CD8-positive, alpha-beta memory T cell (primary cell): ENCODE measurements at regions not wholly inside any gene's neighbourhood (a gene's known extent, or its start where the extent isn't known, plus 50 kb on each side); places are given as distances from the start of the nearest gene placed in this dataset.

Experiments used
- CTCF ChIA-PET: fragments of 350-600 bp; sonication (Branson Sonifier 250); formaldehyde crosslinking; loops from one replicate; lab custom pipeline; 2021; ENCODE audit warnings: antibody characterized with exemption; lab: Charles Lee
- POLR2A ChIA-PET: fragments of 350-600 bp; sonication (Branson Sonifier 250); formaldehyde crosslinking; loops from one replicate; lab custom pipeline; 2021; ENCODE audit warnings: antibody characterized with exemption; lab: Charles Lee
- DNase-seq, 5 donors: peaks; one replicate each; pipeline versions ENCODE4 v3.0.0 to v3.0.0-alpha.2; 2020 to 2022; ENCODE audit warnings: mixed read lengths in 1 of 5
- H3K27ac ChIP-seq: one replicate; pipeline ENCODE4 v1.7.0; 2013; ENCODE audit warnings: low read depth, mild to moderate bottlenecking, low read length, moderate library complexity
- H3K27me3 ChIP-seq: 2 replicates; pipeline ENCODE4 v1.7.0; 2013; ENCODE audit warnings: low read length, mild to moderate bottlenecking; ENCODE audit not compliant: insufficient read depth, poor library complexity, severe bottlenecking
- H3K36me3 ChIP-seq: 2 replicates; pipeline ENCODE4 v1.7.0; 2013; ENCODE audit warnings: mild to moderate bottlenecking, low read length, moderate library complexity; ENCODE audit not compliant: insufficient read depth
- H3K4me1 ChIP-seq: 2 replicates; pipeline ENCODE4 v1.7.0; 2013; ENCODE audit warnings: mild to moderate bottlenecking, low read length, moderate library complexity; ENCODE audit not compliant: insufficient read depth
- H3K4me3 ChIP-seq: 2 replicates; pipeline ENCODE4 v1.7.0; 2013; ENCODE audit warnings: mild to moderate bottlenecking, low read length
- H3K9me3 ChIP-seq: 2 replicates; pipeline ENCODE4 v1.7.0; 2013; ENCODE audit warnings: mild to moderate bottlenecking, low read length
- H3K27ac Mint-ChIP-seq, 8 donors: one replicate each; pipeline ENCODE4 v1.8.0; 2020 to 2021; ENCODE audit warnings: mixed read lengths in 8 of 8, mild to moderate bottlenecking in 6 of 8, inconsistent platforms in 3 of 8, moderate library complexity in 3 of 8
- H3K27me3 Mint-ChIP-seq, 2 donors: one replicate each; pipeline ENCODE4 v1.8.0; 2020 to 2021; ENCODE audit warnings: mixed read lengths in 2 of 2, mild to moderate bottlenecking in 1 of 2, moderate library complexity in 1 of 2
- H3K36me3 Mint-ChIP-seq, 3 donors: one replicate each; pipeline ENCODE4 v1.8.0; 2020 to 2021; ENCODE audit warnings: mixed read lengths in 3 of 3, inconsistent platforms in 1 of 3, mild to moderate bottlenecking in 1 of 3
- H3K4me1 Mint-ChIP-seq, 3 donors: one replicate each; pipeline ENCODE4 v1.8.0; 2020 to 2021; ENCODE audit warnings: mixed read lengths in 3 of 3, inconsistent platforms in 1 of 3, mild to moderate bottlenecking in 1 of 3
- H3K4me3 Mint-ChIP-seq, 7 donors: one replicate each; pipeline ENCODE4 v1.8.0; 2020 to 2021; ENCODE audit warnings: mixed read lengths in 7 of 7, mild to moderate bottlenecking in 6 of 7, moderate library complexity in 4 of 7, inconsistent platforms in 2 of 7
- H3K9me3 Mint-ChIP-seq, 5 donors: one replicate each; pipeline ENCODE4 v1.8.0; 2020 to 2022; ENCODE audit warnings: mixed read lengths in 5 of 5, mild to moderate bottlenecking in 3 of 5, moderate library complexity in 2 of 5, inconsistent platforms in 1 of 5

- CTCF ChIA-PET, result no interaction called here
These were observed 124.5 kb downstream of the MED10 start for GRCh38 chr5:6253846-6254245.

GRCh38 chr5:6253281-6253680, 125.1 kb downstream of the MED10 start:
- no peaks in the 10 kb centered on the region for H3K9me3 ChIP-seq
- Mint-ChIP-seq H3K4me3 (no peak overlapping the region), H3K27me3 (peaks cover 0 to 8% of the 10 kb centered on the region in 2 donors), H3K9me3 (peaks cover 3 to 10% (median 6%) of the 10 kb centered on the region in 5 donors), H3K4me1 (no peaks in the 10 kb centered on the region), H3K27ac (no peak overlapping the region), H3K36me3 (no peaks in the 10 kb centered on the region)
- no peaks in the 10 kb centered on the region for H3K27me3 ChIP-seq
- CTCF ChIA-PET, result no interaction called here
- no peak for DNase-seq
- H3K36me3 ChIP-seq, result no peaks in the 10 kb centered on the region
- H3K4me3 ChIP-seq, result no peak overlapping the region
- POLR2A ChIA-PET, result no interaction called here
- H3K4me1 ChIP-seq, result no peaks in the 10 kb centered on the region
- H3K27ac ChIP-seq, result no peak overlapping the region

More at GRCh38 chr5:6253846-6254245, 124.5 kb downstream of the MED10 start:
- Histone ChIP-seq H3K36me3 (no peaks in the 10 kb centered on the region), H3K4me1 (no peaks in the 10 kb centered on the region), H3K27ac (no peak overlapping the region), H3K27me3 (no peaks in the 10 kb centered on the region), H3K4me3 (no peak overlapping the region), H3K9me3 (no peaks in the 10 kb centered on the region)
- Mint-ChIP-seq H3K27me3 (peaks cover 2 to 12% of the 10 kb centered on the region in 2 donors), H3K4me1 (no peaks in the 10 kb centered on the region), H3K27ac (no peak overlapping the region), H3K36me3 (no peaks in the 10 kb centered on the region), H3K9me3 (peaks cover 3 to 11% (median 6%) of the 10 kb centered on the region in 5 donors), H3K4me3 (no peak overlapping the region)
- DNase-seq, result no peak
- POLR2A ChIA-PET, result no interaction called here

GRCh38 chr5:6252581-6252980, 125.8 kb downstream of the MED10 start:
- no peaks in the 10 kb centered on the region for H3K36me3 ChIP-seq
- ChIA-PET CTCF (no interaction called here), POLR2A (no interaction called here)
- Mint-ChIP-seq H3K27ac (peak overlapping the region in 1 of 8 donors; percentile 40), H3K4me3 (no peak overlapping the region), H3K9me3 (peaks cover 2 to 7% (median 6%) of the 10 kb centered on the region in 5 donors), H3K27me3 (peaks cover 0 to 7% of the 10 kb centered on the region in 2 donors), H3K4me1 (no peaks in the 10 kb centered on the region), H3K36me3 (no peaks in the 10 kb centered on the region)
- no peaks in the 10 kb centered on the region for H3K27me3 ChIP-seq
- H3K27ac ChIP-seq, result no peak overlapping the region
- H3K4me3 ChIP-seq, result no peak overlapping the region
- no peaks in the 10 kb centered on the region for H3K4me1 ChIP-seq
- H3K9me3 ChIP-seq, result no peaks in the 10 kb centered on the region
- no peak for DNase-seq

- Histone ChIP-seq H3K36me3 (no peaks in the 10 kb centered on the region), H3K4me1 (no peaks in the 10 kb centered on the region), H3K27ac (no peak overlapping the region), H3K4me3 (no peak overlapping the region), H3K27me3 (no peaks in the 10 kb centered on the region), H3K9me3 (no peaks in the 10 kb centered on the region)
- H3K36me3 Mint-ChIP-seq, result no peaks in the 10 kb centered on the region
- CTCF ChIA-PET, result no interaction called here
- no peak overlapping the region for H3K27ac Mint-ChIP-seq
- no peak for DNase-seq
- peaks cover 0 to 3% of the 10 kb centered on the region in 2 donors for H3K27me3 Mint-ChIP-seq
- POLR2A ChIA-PET, result no interaction called here
- H3K9me3 Mint-ChIP-seq, result peaks cover 0 to 7% (median 6%) of the 10 kb centered on the region in 5 donors
- no peak overlapping the region for H3K4me3 Mint-ChIP-seq
- H3K4me1 Mint-ChIP-seq, result no peaks in the 10 kb centered on the region
These were observed 126.7 kb downstream of the MED10 start for GRCh38 chr5:6251565-6252102.

- Histone ChIP-seq H3K27ac (no peak overlapping the region), H3K36me3 (no peaks in the 10 kb centered on the region), H3K9me3 (no peaks in the 10 kb centered on the region), H3K4me3 (no peak overlapping the region), H3K27me3 (no peaks in the 10 kb centered on the region), H3K4me1 (no peaks in the 10 kb centered on the region)
- ChIA-PET CTCF (no interaction called here), POLR2A (interaction anchor here (0.6 kb wide), 1 partner anchor 1933 kb away, joined by 3 read pairs; no protein-coding TSS in a partner anchor)
- Mint-ChIP-seq H3K36me3 (no peaks in the 10 kb centered on the region), H3K27me3 (peaks cover 0 to 3% of the 10 kb centered on the region in 2 donors), H3K4me3 (no peak overlapping the region), H3K4me1 (no peaks in the 10 kb centered on the region), H3K9me3 (peaks cover 0 to 7% (median 4%) of the 10 kb centered on the region in 5 donors), H3K27ac (no peak overlapping the region)
- DNase-seq, result no peak
These were observed 128.2 kb downstream of the MED10 start for GRCh38 chr5:6250121-6250520.

- Histone ChIP-seq H3K9me3 (no peaks in the 10 kb centered on the region), H3K4me1 (no peaks in the 10 kb centered on the region), H3K27ac (no peak overlapping the region), H3K36me3 (no peaks in the 10 kb centered on the region), H3K27me3 (no peaks in the 10 kb centered on the region), H3K4me3 (no peak overlapping the region)
- H3K4me1 Mint-ChIP-seq, result no peaks in the 10 kb centered on the region
- peaks cover 0 to 3% of the 10 kb centered on the region in 2 donors for H3K27me3 Mint-ChIP-seq
- no peak overlapping the region for H3K4me3 Mint-ChIP-seq
- H3K9me3 Mint-ChIP-seq, result peaks cover 0 to 7% (median 3%) of the 10 kb centered on the region in 5 donors
- no peak for DNase-seq
- ChIA-PET CTCF (no interaction called here), POLR2A (no interaction called here)
- H3K27ac Mint-ChIP-seq, result no peak overlapping the region
- no peaks in the 10 kb centered on the region for H3K36me3 Mint-ChIP-seq
These were observed 130.2 kb downstream of the MED10 start for GRCh38 chr5:6248132-6248531.

GRCh38 chr5:6246820-6247437, 131.4 kb downstream of the MED10 start:
- Histone ChIP-seq H3K4me3 (no peak overlapping the region), H3K4me1 (no peaks in the 10 kb centered on the region), H3K27me3 (no peaks in the 10 kb centered on the region), H3K36me3 (no peaks in the 10 kb centered on the region), H3K9me3 (no peaks in the 10 kb centered on the region), H3K27ac (no peak overlapping the region)
- no peak overlapping the region for H3K4me3 Mint-ChIP-seq
- H3K27ac Mint-ChIP-seq, result no peak overlapping the region
- ChIA-PET POLR2A (no interaction called here), CTCF (no interaction called here)
- H3K4me1 Mint-ChIP-seq, result no peaks in the 10 kb centered on the region
- peaks cover 0 to 7% (median 3%) of the 10 kb centered on the region in 5 donors for H3K9me3 Mint-ChIP-seq
- no peaks in the 10 kb centered on the region for H3K27me3 Mint-ChIP-seq
- DNase-seq, result no peak
- H3K36me3 Mint-ChIP-seq, result no peaks in the 10 kb centered on the region

- peaks cover 0 to 14% (median 2%) of the 10 kb centered on the region in 5 donors for H3K9me3 Mint-ChIP-seq
These were observed 134.0 kb downstream of the MED10 start for GRCh38 chr5:6244339-6244714.

More at GRCh38 chr5:6244339-6244714, 134.0 kb downstream of the MED10 start:
- Histone ChIP-seq H3K9me3 (no peaks in the 10 kb centered on the region), H3K36me3 (no peaks in the 10 kb centered on the region), H3K27ac (no peak overlapping the region), H3K4me1 (no peaks in the 10 kb centered on the region), H3K4me3 (no peak overlapping the region), H3K27me3 (no peaks in the 10 kb centered on the region)
- no peak overlapping the region for H3K27ac Mint-ChIP-seq
- no peaks in the 10 kb centered on the region for H3K4me1 Mint-ChIP-seq
- H3K36me3 Mint-ChIP-seq, result no peaks in the 10 kb centered on the region
- no peaks in the 10 kb centered on the region for H3K27me3 Mint-ChIP-seq
- ChIA-PET POLR2A (no interaction called here), CTCF (no interaction called here)
- no peak for DNase-seq
- no peak overlapping the region for H3K4me3 Mint-ChIP-seq
